ENCODE measurements at regions not wholly inside any gene's neighbourhood (a gene's known extent, or its start where the extent isn't known, plus 50 kb on each side); places are given as distances from the start of the nearest gene placed in this dataset.

DNA sequence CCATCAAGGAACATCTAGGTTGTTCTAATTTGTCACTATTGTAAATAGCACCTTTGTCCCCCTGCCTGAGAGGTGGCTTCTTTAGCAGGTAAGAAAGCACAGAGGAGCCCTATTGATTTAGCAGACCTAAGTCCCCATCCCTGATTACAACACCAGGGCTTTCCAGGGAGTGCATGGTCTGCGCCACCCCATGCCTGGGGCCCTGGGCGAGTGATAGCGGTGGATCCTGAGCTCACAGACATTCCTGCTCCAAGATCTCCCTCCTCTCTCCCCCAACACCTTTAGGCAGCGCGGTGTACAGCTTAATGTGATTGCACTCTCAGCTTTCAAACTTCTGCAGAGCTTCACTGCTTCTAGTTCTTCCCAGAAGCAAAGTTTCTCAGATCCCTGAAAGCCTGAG, 67.4 kb upstream of the WWC1 start:
- TF ChIP-seq, protein P1, sequence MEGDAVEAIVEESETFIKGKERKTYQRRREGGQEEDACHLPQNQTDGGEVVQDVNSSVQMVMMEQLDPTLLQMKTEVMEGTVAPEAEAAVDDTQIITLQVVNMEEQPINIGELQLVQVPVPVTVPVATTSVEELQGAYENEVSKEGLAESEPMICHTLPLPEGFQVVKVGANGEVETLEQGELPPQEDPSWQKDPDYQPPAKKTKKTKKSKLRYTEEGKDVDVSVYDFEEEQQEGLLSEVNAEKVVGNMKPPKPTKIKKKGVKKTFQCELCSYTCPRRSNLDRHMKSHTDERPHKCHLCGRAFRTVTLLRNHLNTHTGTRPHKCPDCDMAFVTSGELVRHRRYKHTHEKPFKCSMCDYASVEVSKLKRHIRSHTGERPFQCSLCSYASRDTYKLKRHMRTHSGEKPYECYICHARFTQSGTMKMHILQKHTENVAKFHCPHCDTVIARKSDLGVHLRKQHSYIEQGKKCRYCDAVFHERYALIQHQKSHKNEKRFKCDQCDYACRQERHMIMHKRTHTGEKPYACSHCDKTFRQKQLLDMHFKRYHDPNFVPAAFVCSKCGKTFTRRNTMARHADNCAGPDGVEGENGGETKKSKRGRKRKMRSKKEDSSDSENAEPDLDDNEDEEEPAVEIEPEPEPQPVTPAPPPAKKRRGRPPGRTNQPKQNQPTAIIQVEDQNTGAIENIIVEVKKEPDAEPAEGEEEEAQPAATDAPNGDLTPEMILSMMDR (IDR thresholded peaks at IDR 0.05): no peak

DNA sequence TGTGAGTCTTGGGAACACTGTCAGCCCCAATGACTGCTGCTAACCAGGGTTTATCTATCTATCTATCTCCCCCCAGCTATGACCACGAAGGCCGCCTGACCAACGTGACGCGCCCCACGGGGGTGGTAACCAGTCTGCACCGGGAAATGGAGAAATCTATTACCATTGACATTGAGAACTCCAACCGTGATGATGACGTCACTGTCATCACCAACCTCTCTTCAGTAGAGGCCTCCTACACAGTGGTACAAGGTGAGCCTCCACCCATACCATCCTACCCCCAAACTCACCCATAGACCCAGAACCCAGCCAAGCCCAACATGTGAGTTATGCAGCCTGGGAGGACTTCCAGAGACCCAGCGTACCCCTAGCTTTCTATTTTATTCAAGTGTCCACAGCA, 65.4 kb upstream of the WWC1 start:
- TF ChIP-seq, protein P1 (IDR thresholded peaks at IDR 0.05): no peak

DNA sequence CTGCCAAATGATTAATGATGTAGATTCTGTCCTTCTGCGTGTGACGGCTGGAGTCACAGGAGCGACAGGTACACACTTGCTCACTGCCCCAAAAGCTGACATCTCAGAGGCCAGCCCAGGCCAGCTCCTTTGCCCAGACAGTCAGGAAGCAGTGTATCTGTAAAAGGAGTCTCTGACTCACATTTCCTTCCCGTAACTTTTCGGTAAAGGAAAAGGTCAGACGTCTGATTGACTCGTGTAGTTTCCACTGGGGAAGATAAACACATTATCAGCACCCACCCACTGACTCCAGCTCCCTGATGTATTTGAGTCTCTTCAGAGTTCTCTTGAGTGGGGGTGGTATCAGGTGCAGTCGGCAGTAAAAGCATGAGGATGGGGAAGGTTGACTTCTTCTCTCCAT, 64.4 kb upstream of the WWC1 start:
- TF ChIP-seq, protein P1 (IDR thresholded peaks at IDR 0.05): no peak

DNA sequence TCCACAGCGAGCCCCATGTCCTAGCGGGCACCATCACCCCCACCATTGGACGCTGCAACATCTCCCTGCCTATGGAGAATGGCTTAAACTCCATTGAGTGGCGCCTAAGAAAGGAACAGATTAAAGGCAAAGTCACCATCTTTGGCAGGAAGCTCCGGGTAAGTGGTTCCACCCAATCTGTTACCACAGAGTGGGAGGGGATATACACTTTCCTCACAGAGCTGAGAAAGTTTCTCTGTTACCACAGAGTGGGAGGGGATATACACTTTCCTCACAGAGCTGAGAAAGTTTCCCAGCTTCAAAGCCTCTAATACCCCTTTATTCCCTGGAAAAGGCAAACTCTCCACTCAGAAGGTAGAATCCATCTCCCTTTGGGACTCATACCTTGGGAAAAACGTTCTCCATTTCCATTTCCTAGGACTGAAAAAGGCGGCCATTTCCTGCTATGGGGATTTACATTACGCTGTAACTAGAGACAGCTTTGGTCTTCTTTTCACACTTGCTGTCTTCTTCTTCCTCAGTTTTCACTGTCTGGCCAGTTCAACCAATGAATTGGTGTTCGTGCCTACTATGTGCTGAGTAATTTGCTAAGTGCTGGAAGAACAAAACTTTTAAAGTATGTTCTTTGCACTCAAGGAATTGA, 63.4 kb upstream of the WWC1 start:
- TF ChIP-seq, protein P1 (IDR thresholded peaks at IDR 0.05): no peak

DNA sequence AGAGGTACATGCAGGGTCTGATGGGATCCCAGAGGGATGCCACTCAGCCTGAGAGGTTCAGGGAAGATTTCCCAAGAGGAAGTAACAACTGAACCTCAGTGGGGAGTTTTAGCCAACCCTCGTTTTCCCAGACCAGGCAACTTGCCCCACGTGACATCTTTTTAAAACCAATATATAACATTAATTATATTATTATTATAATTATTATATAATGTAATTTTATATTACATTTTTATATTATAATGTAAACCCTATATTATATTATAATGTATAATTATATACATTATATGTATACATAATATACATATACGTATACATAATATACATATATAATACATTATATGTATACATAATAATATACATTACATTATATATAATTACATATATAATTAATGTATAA, 62.8 kb upstream of the WWC1 start:
- TF ChIP-seq, protein P1 (IDR thresholded peaks at IDR 0.05): no peak

DNA sequence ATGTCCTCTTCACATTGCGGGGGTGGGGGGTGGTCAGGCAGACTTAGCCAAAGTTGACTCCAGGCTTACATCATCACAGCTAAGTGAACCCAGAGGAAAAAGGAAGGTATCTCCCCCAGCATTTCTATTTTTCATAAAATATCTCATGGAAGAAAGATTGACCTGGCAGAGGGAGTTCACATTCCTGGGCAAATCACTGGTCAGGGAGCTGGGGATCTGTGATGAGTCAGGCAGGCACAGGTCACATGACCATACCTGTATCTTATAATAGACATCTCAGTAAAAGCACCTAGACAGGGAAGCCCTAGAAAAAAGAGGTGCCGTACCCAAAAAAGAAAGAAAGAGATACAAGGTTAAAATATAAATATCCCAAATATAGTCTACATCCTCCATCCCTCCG, 57.3 kb upstream of the WWC1 start:
- TF ChIP-seq, protein P1 (IDR thresholded peaks at IDR 0.05): no peak

DNA sequence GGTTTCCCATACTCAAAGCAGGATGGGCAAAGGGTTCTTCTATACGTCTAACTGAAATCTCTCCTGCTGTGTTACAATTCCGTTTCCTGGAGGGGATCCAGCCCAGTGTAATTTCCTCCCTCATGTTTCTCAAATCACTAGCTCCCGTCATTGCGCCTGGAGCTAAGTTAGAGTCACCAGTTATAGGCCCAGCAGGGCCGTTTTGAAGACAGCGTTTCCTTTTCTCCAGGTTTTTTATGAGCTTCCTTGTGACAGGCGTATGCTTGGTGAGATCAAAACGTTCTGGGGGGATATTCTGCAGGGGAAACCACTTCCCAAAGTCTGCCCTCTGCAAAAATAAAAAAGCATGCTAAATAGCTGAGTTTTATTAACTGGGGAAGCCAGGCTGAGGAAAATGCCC, 53.0 kb upstream of the WWC1 start:
- TF ChIP-seq, protein P1 (IDR thresholded peaks at IDR 0.05): no peak

DNA sequence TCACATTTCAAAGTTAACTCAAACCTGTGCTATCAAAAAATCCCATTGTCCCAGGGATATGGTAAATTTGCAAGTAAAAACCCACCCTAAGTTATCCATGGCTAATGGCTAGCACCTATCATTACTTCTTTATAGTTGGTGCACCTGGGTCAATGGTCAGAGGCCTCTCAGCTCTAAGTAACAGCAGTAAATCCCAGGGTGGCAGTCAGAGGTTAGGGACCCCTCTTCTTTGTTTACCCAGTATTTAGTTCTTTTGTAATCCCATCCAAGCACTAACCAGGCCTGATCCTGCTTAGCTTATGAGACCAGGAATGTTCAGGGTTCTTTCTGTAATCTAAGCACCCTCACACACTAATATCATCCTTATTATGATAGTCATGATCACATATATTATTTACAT, 52.1 kb upstream of the WWC1 start:
- TF ChIP-seq, protein P1 (IDR thresholded peaks at IDR 0.05): no peak

Data from LNCAP (cell line).